OCI-LY7 (cell line): ENCODE measurements at regions not wholly inside any gene's neighbourhood (a gene's known extent, or its start where the extent isn't known, plus 50 kb on each side); places are given as distances from the start of the nearest gene placed in this dataset.

ENCODE experiments used
- EZH2phosphoT487 ChIP-seq: fragments of 200-600 bp; sonication (generic); IDR thresholded peaks from 2 replicates; pipeline ENCODE4 v1.6.1; 2018; ENCODE audit warnings: low read depth, borderline replicate concordance, mild to moderate bottlenecking, mixed run types, antibody characterized with exemption, low read length, moderate library complexity, mixed read lengths
- TF ChIP-seq, protein P1 (sequence below): fragments of 200-600 bp; sonication (generic); conservative IDR thresholded peaks from 2 replicates; pipeline ENCODE4 v1.5.1; 2014; ENCODE audit warnings: mild to moderate bottlenecking, antibody characterized with exemption, low read length, moderate library complexity, mixed read lengths

DNA sequence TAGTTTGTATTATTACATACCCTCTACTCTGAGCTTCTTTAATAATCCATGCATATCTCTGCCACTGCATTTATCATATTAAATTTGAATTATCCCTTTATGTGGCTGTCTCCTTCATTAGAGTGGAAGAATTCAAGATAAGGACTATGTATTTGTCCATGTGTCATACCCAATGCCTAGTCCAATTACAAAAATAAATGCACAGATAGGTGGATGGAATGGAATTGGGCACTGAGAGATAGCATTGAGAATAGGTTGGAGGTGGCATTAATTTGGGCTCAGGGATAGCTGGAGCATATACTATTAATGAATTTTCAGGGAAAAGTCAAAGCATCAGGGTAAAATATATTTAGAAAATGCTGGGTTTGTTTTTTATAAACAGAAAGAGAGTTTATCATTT is 893.2 kb downstream of the EPHA4 start:
- TF ChIP-seq, protein P1, sequence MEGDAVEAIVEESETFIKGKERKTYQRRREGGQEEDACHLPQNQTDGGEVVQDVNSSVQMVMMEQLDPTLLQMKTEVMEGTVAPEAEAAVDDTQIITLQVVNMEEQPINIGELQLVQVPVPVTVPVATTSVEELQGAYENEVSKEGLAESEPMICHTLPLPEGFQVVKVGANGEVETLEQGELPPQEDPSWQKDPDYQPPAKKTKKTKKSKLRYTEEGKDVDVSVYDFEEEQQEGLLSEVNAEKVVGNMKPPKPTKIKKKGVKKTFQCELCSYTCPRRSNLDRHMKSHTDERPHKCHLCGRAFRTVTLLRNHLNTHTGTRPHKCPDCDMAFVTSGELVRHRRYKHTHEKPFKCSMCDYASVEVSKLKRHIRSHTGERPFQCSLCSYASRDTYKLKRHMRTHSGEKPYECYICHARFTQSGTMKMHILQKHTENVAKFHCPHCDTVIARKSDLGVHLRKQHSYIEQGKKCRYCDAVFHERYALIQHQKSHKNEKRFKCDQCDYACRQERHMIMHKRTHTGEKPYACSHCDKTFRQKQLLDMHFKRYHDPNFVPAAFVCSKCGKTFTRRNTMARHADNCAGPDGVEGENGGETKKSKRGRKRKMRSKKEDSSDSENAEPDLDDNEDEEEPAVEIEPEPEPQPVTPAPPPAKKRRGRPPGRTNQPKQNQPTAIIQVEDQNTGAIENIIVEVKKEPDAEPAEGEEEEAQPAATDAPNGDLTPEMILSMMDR = no peak
- no peak for TF ChIP-seq EZH2phosphoT487
